ENCODE measurements at regions not wholly inside any gene's neighbourhood (a gene's known extent, or its start where the extent isn't known, plus 50 kb on each side); places are given as distances from the start of the nearest gene placed in this dataset.
"Not testable (repeated sequence)": the region's sequence is repeated elsewhere in the genome, so short reads cannot be mapped to it uniquely, and the experiment has no call there.

DNA sequence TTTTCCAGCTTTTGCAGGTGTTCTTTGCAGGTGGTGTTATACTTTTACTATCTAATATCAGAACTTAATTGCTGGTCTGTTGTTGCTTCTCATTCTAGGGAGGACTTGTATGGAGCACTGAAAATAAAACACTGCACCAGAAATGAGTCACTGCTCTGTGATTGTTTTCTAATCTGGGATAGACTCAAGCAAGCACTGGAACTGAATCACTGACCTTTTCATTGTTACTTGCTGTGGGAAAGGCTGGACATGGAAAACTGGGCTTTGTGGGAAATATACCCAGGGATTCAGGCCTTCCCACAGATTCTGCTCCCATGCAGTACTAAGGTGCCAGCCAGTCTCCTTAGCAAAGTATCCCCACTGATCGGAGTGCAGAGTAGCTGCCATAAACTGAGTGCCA is 470.0 kb upstream of the GCFC2 start:
- DNase-seq (ENCODE audit: low read depth) = no peak
- TF ChIP-seq, protein P1, sequence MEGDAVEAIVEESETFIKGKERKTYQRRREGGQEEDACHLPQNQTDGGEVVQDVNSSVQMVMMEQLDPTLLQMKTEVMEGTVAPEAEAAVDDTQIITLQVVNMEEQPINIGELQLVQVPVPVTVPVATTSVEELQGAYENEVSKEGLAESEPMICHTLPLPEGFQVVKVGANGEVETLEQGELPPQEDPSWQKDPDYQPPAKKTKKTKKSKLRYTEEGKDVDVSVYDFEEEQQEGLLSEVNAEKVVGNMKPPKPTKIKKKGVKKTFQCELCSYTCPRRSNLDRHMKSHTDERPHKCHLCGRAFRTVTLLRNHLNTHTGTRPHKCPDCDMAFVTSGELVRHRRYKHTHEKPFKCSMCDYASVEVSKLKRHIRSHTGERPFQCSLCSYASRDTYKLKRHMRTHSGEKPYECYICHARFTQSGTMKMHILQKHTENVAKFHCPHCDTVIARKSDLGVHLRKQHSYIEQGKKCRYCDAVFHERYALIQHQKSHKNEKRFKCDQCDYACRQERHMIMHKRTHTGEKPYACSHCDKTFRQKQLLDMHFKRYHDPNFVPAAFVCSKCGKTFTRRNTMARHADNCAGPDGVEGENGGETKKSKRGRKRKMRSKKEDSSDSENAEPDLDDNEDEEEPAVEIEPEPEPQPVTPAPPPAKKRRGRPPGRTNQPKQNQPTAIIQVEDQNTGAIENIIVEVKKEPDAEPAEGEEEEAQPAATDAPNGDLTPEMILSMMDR (conservative IDR thresholded peaks at IDR 0.05; ENCODE audit: low read depth, low read length) = no peak
- no peak overlapping the region for H3K4me3 ChIP-seq (ENCODE audit: low read depth, low read length)

DNA sequence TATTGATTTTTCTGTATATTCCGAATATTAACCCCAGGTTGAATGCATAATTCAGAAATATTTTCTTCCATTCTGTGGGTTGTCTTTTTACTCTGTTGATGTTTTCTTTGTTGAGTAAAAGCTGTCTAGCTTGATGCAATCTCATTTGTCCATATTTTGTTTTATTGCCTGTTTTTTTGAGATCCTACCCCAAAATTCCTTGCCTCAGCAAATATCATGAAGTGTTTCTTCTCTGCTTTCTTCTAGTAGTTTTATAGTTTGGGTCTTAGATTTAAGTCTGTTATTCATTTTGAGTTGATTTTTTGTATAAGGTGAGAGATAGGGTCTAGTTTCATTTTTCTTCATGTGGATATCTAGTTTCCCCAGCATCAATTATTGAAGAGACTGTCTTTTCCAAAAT is 467.9 kb upstream of the GCFC2 start:
- H3K4me3 ChIP-seq (ENCODE audit: low read depth, low read length) = no peak overlapping the region
- DNase-seq (ENCODE audit: low read depth) = no peak
- TF ChIP-seq, protein P1 (conservative IDR thresholded peaks at IDR 0.05; ENCODE audit: low read depth, low read length) = no peak

DNA sequence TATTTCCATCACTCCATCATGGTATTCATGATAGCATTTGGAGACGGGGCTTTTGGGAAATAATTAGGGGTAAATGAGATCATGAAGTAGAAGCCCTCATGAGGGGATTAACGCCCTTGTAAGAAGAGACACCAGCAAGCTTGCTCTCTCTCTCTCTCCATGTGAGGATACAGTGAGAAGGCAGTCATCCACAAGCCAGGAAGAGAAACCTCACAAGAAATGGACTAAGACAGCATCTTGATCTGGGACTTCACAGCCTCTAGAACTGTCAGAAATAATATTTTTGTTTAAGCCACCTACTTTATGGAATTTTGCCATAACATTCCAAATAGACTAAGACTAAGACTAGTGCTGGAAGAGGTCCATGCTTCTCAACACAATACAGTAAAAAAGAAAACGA is 464.6 kb upstream of the GCFC2 start:
- TF ChIP-seq, protein P1 (conservative IDR thresholded peaks at IDR 0.05; ENCODE audit: low read depth, low read length) = no peak
- H3K4me3 ChIP-seq (ENCODE audit: low read depth, low read length) = no peak overlapping the region
- no peak for DNase-seq (ENCODE audit: low read depth)

DNA sequence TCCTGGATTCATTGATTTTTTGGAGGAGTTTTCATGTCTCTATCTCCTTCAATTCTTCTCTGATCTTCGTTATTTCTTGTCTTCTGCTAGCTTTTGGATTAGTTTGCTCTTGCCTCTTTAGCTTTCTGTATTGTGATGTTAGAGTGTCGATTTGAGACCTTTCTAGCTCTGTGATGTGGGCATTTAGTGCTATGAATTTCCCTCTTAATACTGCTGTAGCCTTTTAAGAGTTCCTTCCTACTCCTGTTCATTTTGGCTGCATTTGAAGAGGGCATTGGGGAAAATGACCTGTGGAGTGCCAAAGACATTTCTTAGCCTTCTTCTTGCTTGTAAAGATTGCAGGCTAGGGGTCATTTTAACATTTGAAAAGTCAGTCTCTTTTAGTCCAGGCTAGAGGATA is 463.8 kb upstream of the GCFC2 start:
- H3K4me3 ChIP-seq (ENCODE audit: low read depth, low read length) = no peak overlapping the region
- TF ChIP-seq, protein P1 (conservative IDR thresholded peaks at IDR 0.05; ENCODE audit: low read depth, low read length) = no peak
- no peak for DNase-seq (ENCODE audit: low read depth)

DNA sequence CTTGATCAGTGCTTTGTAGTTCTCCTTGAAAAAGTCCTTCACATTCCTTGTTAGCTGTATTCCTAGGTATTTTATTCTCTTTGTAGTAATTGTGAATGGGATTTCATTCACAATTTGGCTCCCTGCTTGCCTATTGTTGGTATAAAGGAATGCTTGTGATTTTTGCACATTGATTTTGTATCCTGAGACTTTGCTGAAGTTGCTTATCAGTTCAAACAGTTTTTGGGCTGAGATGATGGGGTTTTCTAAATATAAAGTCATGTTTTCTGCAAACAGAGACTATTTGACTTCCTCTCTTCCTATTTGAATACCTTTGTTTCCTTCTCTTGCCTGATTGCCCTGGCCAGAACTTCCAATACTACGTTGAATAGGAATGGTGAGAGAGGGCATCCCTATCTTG is 462.5 kb upstream of the GCFC2 start:
- DNase-seq (ENCODE audit: low read depth); H3K4me3 ChIP-seq (ENCODE audit: low read depth, low read length): not testable (repeated sequence)

DNA sequence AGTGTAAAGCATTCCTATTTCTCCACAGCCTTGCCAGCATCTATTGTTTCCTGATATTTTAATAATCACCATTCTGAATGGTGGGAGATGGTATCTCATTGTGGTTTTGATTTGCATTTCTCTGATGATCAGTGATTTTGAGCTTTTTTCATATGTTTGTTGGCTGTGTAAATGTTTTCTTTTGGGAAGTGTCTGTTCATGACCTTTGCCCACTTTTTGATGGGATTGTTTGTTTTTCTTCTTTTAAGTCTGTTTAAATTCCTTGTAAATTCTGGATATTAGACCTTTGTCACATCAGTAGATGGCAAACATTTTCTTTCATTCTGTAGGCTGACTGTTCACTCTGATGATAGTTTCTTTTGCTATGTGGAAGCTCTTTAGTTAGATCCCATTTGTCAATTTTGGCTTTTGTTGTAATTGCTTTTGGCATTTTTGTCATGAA is 461.5 kb upstream of the GCFC2 start:
- not testable (repeated sequence) for H3K4me3 ChIP-seq (ENCODE audit: low read depth, low read length); DNase-seq (ENCODE audit: low read depth)

DNA sequence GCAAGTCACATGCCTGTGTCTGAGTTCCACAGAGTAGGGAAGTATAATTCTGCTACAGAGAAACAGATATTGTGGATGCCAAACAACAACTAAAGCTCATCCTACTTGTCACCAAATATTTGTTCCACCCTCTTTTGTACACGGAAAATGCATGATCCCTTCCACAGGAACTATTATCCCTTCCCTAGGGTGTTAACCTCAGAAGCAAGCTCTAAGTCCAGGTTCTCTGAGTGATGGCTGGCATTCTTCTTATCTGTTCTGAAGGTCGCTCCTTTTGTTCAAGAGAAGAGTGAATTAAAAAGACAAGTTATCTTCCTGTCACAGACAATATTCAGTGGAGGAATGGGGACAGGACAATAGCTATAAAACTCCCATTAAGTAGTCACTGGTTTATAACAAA is 460.1 kb upstream of the GCFC2 start:
- TF ChIP-seq, protein P1 (conservative IDR thresholded peaks at IDR 0.05; ENCODE audit: low read depth, low read length) = no peak
- DNase-seq (ENCODE audit: low read depth) = no peak
- H3K4me3 ChIP-seq (ENCODE audit: low read depth, low read length) = no peak overlapping the region

DNA sequence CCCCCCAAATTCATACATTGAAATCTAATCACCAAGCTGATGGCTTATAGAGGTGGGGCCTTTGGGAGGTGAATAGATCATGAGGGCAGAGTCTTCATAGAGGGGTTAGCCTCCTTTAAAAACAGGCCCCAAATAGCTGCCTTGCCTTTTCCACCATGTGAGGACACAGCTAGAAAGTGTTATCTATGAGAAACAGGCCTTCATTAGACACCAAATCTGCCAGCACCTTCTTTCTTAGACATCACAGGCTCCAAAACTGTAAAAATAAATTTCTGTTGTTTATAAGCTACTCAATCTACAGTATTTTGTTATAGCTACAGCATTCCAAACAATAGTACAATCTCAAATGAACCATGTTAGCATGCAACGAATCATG is 459.3 kb upstream of the GCFC2 start:
- H3K4me3 ChIP-seq (ENCODE audit: low read depth, low read length) = no peak overlapping the region
- TF ChIP-seq, protein P1 (conservative IDR thresholded peaks at IDR 0.05; ENCODE audit: low read depth, low read length) = no peak

More for the DNA sequence above, 459.3 kb upstream of the GCFC2 start:
- DNase-seq (ENCODE audit: low read depth) = no peak
